ENCODE measurements at regions not wholly inside any gene's neighbourhood (a gene's known extent, or its start where the extent isn't known, plus 50 kb on each side); places are given as distances from the start of the nearest gene placed in this dataset.

DNA sequence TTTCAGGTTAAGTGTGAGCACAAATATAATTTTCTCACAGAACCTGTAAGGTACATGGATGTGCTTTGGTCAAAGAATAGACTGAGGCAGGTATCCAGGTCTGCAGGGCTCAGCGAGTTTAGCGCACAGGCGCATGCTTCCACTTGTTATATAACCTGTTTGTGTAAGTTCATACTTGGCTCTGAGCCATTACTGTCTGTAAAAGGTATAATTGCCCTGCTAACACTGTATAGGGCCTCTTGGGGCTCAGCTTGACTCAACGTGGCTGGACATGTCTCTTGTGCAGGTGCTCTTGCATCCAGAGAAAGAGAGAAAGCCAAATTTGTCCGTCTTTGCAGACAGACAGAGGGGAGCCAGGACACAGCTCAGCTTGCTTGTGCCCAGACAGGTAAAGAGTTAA is 759.6 kb downstream of the MTRR start:
- DNase-seq (ENCODE audit: low spot score): no peak
- TF ChIP-seq, protein P1, sequence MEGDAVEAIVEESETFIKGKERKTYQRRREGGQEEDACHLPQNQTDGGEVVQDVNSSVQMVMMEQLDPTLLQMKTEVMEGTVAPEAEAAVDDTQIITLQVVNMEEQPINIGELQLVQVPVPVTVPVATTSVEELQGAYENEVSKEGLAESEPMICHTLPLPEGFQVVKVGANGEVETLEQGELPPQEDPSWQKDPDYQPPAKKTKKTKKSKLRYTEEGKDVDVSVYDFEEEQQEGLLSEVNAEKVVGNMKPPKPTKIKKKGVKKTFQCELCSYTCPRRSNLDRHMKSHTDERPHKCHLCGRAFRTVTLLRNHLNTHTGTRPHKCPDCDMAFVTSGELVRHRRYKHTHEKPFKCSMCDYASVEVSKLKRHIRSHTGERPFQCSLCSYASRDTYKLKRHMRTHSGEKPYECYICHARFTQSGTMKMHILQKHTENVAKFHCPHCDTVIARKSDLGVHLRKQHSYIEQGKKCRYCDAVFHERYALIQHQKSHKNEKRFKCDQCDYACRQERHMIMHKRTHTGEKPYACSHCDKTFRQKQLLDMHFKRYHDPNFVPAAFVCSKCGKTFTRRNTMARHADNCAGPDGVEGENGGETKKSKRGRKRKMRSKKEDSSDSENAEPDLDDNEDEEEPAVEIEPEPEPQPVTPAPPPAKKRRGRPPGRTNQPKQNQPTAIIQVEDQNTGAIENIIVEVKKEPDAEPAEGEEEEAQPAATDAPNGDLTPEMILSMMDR (IDR thresholded peaks at IDR 0.05): no peak
- H3K27ac ChIP-seq: no peak overlapping the region

DNA sequence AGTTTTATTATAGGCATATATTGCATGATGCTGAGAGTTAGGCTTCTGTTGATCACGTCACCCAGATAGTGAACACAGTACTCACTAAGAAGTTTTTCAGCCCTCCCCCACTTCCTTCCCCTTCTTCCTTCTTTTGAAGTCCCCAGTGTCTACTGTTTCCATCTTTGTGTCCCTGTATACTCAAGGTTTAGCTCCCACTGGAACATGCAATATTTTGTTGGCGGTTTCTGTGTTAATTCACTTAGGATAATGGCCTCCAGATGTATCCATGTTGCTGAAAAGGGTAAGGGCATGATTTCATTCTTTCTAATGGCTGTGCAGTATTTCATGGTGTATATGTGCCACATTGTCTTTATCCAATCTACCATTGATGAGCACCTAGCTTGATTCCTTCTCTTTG is 764.3 kb downstream of the MTRR start:
- no peak for DNase-seq (ENCODE audit: low spot score)
- TF ChIP-seq, protein P1 (IDR thresholded peaks at IDR 0.05): no peak
- Histone ChIP-seq H3K27ac (no peak overlapping the region), H3K4me3 (no peak overlapping the region)

More for the DNA sequence above, 759.6 kb downstream of the MTRR start:
- no peak overlapping the region for H3K4me3 ChIP-seq

GRCh38 chr5:8633696-8634095 is 764.7 kb downstream of the MTRR start:
- no peak for DNase-seq (ENCODE audit: low spot score)
- TF ChIP-seq, protein P1 (IDR thresholded peaks at IDR 0.05): no peak
- Histone ChIP-seq H3K4me3 (no peak overlapping the region), H3K27ac (no peak overlapping the region)

GRCh38 chr5:8634219-8634618 is 765.3 kb downstream of the MTRR start:
- DNase-seq (ENCODE audit: low spot score): no peak
- TF ChIP-seq, protein P1 (IDR thresholded peaks at IDR 0.05): no peak
- no peak overlapping the region for H3K4me3 ChIP-seq

GRCh38 chr5:8641786-8642505 is 773.0 kb downstream of the MTRR start:
- H3K27ac ChIP-seq: no peak overlapping the region
- no peak for DNase-seq (ENCODE audit: low spot score)
- no peak overlapping the region for H3K4me3 ChIP-seq
- TF ChIP-seq, protein P1 (IDR thresholded peaks at IDR 0.05): no peak

More at GRCh38 chr5:8634219-8634618, 765.3 kb downstream of the MTRR start:
- no peak overlapping the region for H3K27ac ChIP-seq

- DNase-seq (ENCODE audit: low spot score): no peak
- Histone ChIP-seq H3K27ac (no peak overlapping the region), H3K4me3 (no peak overlapping the region)
- TF ChIP-seq, protein P1 (IDR thresholded peaks at IDR 0.05): no peak
Measured at GRCh38 chr5:8644377-8644776, 775.4 kb downstream of the MTRR start.

- TF ChIP-seq, protein P1 (IDR thresholded peaks at IDR 0.05): no peak
- DNase-seq (ENCODE audit: low spot score): no peak
- no peak overlapping the region for H3K4me3 ChIP-seq
- H3K27ac ChIP-seq: no peak overlapping the region
Measured at GRCh38 chr5:8647111-8647510, 778.2 kb downstream of the MTRR start.
